ENCODE measurements at regions not wholly inside any gene's neighbourhood (a gene's known extent, or its start where the extent isn't known, plus 50 kb on each side); places are given as distances from the start of the nearest gene placed in this dataset.
"Not testable (repeated sequence)": the region's sequence is repeated elsewhere in the genome, so short reads cannot be mapped to it uniquely, and the experiment has no call there.

DNA sequence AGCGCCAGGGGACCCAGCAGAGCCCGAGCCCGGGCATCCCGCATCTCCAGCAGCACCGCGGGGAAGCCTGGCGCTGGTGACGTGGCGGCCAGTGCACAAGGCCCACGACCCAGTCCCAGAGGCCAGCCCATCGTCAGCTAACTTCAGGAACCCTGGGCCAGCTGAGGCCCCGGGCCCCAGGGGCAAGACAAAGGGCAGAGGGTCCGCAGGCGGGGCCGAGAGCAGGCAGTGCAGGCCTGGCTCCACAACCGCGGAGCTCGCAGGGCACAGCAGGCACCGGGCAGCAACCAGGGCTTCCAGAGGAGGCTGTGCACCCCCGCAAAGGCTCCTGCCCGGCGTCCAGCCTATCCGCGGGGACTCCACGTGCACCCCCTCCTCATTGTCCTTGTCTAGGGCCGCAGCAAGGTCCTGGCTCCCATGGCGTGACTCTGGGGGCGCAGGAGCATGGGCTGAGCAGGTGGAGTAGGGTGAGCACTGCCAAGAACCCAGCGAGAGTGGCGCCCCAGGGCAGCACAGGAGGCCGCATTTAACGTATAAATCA lies 352.5 kb downstream of the KCNJ18 start:
- not testable (repeated sequence) for DNase-seq (ENCODE audit: low spot score)

DNA sequence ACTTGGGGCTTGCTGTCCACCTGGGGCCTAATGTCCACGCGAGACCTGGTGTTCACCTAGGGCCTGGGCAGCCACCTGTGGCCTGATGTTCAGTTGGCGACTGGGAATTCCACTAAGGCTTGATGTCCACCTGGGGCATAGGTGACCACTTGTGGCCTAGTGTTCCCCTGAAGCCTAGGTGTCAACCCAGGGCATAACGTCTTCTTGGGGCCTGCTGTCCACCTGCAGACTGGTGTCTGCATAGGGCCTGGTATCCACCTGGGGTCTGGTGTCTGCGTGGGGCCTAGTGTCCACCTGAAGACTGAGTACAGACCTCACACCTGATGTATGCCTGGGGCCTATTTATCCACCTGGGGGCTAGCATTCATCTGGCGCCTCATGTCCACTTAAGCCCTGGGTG lies 355.2 kb downstream of the KCNJ18 start:
- not testable (repeated sequence) for DNase-seq (ENCODE audit: low spot score)

DNA sequence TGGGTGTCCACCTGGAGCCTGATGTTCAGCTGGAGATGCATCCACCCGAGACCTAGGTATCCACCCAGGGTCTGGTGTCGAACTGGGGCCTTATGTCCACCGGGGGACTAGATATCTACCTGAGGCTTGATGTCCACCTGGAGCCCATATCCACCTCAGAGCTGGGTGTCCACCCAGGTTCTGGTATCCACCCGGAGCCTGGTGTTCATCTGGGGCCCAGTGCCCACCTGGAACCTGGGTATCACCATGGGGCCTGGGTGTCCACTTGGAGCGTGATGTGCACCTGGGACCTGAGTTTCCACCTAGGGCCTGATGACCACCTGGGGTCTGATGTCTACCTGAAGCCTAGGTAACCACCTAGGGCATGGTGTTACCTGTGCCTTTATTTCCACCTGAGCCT lies 355.9 kb downstream of the KCNJ18 start:
- not testable (repeated sequence) for DNase-seq (ENCODE audit: low spot score)

GRCh38 chr17:22050766-22051165 lies 358.4 kb downstream of the KCNJ18 start:
- DNase-seq (ENCODE audit: low spot score) = not testable (repeated sequence)

DNA sequence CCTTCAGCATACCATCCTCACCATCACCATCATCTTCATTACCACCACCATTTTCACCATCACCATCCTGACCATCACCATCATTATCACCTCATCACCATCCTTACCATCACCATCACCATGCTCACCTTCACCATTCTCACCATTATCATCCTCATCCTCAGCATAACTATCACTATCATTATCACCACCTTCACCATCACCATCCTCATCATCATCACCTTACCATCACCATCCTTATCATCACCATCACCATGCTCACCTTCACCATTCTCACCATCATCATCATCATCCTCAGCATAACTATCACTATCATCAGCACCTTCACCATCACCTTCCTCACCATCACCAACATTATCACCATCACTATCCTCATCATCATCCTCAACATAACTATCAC lies 360.4 kb downstream of the KCNJ18 start:
- DNase-seq (ENCODE audit: low spot score) = not testable (repeated sequence)

- DNase-seq (ENCODE audit: low spot score) = peak; percentile 72
These were observed 364.2 kb downstream of the KCNJ18 start for GRCh38 chr17:22056566-22056965.

GRCh38 chr17:22075918-22076317 lies 383.6 kb downstream of the KCNJ18 start:
- peak; percentile 70 for DNase-seq (ENCODE audit: low spot score)

DNA sequence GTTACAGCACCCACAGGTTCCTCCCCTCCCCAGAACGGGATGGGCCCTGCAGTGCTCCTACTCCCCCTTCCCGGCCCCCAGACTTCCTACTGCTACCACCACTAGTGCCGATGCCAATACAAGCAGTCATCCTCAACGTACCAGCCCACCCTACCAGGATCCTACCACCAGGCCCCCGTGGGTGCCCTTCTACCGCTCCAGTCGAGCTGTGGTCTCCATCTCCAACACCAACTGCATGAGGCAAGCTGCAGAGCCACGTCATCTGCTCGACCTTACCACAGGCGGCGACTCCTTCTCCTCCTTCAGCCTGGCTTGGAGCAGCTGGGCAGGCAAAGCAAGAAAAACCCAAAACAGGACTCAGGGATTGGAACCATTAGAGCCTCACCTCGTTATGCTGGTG lies 396.3 kb downstream of the KCNJ18 start:
- DNase-seq (ENCODE audit: low spot score) = not testable (repeated sequence)

- DNase-seq (ENCODE audit: low spot score) = no peak
These were observed 398.1 kb downstream of the KCNJ18 start for GRCh38 chr17:22090263-22090935.

GRCh38 chr17:22091041-22091679 lies 398.8 kb downstream of the KCNJ18 start:
- not testable (repeated sequence) for DNase-seq (ENCODE audit: low spot score)

DNA sequence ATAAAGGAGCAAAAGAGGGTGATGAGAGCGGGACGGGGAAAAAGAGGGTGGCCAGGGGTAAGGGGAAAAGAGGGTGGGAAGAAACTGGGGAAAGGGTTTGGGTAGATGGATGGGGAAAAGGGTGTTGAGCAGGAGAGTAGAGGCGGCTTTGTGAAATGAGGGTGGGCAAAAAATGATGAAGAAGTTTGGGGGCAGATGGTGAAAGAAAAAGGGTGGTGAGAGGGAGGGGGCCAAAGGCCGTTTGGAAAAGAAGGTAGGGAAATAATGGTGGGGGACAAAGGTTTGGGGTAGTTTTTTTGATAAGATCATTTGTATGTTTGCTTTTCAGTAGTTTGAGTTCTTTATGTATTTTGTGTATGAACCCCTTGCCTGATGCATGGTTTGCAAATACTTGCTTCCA lies 399.5 kb downstream of the KCNJ18 start:
- DNase-seq (ENCODE audit: low spot score) = not testable (repeated sequence)

GRCh38 chr17:22095414-22095813 lies 403.1 kb downstream of the KCNJ18 start:
- DNase-seq (ENCODE audit: low spot score) = not testable (repeated sequence)

GRCh38 chr17:22099633-22100032 lies 407.3 kb downstream of the KCNJ18 start:
- DNase-seq (ENCODE audit: low spot score) = not testable (repeated sequence)

DNA sequence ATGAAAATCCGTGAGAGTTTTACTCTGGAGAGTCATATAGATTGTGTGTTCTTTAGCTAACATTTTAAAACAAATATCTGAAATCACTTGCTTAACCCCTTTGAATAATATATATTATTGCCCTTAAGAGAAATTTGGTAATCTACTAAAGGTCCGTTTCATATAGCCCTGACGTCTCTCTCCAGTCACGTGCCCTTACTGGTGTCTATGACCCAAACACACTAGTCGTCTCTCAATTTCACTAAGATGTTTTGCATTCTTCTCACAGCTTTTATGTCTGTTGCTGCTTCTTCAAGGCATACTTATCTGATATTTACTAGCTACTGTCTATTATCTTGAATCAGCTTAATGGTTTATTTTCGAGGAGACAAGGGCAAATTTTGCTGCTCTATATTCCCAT lies 409.9 kb downstream of the KCNJ18 start:
- DNase-seq (ENCODE audit: low spot score) = no peak

DNA sequence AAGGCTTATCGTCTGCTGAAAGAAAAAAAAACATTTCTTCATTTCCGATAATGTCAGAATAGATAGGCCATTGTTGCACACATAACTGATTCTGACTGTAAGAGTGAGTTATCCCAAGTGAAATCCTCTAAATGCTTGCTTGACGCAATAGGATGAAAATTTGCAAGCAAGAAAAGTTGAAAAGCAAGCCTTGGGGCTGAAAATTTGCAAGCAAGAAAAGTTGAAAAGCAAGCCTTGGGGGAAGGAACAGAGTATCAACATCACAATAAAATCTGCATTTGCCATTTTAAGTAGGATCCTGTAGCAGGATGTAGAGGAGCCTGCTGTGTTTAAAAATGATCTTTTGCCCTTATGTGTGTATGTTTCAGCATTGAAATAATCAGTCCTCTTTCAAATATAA lies 424.4 kb downstream of the KCNJ18 start:
- DNase-seq (ENCODE audit: low spot score) = not testable (repeated sequence)

DNA sequence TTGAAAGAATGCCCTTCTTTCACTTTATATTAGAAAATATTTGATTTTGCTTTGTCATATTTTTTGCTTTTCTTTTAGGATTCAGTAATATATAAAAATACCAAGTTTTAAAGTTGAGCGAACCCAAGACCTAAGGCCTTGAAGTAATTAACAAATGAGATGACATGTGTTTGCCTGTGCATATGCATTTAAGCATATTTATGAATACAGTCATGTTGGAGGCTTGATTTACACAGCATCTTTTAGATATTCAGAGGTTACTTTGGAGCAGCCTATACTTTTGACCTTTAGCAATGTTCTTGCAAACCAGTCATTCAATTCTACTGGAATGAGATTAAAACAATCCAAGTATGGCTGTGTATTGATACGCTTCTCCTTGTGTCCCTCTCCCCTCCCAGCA lies 425.1 kb downstream of the KCNJ18 start:
- not testable (repeated sequence) for DNase-seq (ENCODE audit: low spot score)

GRCh38 chr17:22119016-22119415 lies 426.7 kb downstream of the KCNJ18 start:
- DNase-seq (ENCODE audit: low spot score) = peak; percentile 83

DNA sequence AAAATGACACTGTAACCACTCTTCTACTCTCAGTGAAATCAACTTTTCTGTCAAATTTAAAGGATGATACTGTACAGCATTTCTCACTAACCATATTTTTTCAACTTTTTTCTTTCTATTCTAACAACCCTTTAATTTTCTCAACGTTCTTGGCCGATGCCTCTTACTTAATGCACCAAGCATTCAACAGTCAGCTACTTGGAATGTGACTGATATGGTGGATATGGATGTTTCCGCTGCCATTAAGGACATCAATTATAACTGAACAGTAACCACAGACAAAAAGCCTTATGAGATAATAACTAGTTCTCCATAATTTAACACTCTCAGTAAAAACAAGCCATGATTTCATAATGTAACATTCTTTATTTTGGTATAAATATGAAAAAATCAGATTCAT lies 427.4 kb downstream of the KCNJ18 start:
- not testable (repeated sequence) for DNase-seq (ENCODE audit: low spot score)

DNA sequence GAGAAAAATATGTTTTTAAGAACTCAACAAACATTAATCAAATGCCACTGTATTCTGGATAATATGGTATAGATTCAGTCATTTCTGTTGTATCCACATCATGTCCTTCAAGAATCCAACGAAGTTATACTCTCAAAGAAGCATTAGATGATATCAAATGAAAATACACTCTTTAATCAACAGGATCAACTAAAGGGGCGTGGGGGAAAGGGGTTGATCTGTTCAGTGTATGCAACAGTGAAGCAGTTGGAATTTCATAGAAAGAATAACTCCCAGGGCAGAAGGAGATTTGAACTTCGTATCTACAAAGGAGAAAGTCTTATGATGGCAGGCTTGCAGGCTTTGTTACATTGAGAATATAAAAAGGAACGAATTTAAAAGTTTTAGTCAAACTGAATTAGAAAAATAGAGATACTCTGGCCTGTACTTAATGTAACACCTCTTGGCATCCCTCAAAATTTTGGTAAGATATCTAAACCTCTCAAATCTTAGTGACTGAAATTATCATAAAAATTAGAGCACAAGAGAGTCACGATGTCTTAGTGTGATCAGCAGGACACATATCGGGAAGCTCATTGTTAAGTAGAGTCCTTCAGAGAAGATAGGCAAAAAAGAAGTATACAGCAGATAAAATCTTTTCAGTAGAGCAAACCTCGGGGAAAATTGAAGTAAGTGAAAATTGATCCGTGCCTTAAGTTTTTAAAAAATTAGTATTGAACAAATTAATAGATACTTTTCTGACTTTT lies 431.4 kb downstream of the KCNJ18 start:
- DNase-seq (ENCODE audit: low spot score) = no peak

- DNase-seq (ENCODE audit: low spot score) = no peak
These were observed 435.8 kb downstream of the KCNJ18 start for GRCh38 chr17:22128171-22128570.

DNA sequence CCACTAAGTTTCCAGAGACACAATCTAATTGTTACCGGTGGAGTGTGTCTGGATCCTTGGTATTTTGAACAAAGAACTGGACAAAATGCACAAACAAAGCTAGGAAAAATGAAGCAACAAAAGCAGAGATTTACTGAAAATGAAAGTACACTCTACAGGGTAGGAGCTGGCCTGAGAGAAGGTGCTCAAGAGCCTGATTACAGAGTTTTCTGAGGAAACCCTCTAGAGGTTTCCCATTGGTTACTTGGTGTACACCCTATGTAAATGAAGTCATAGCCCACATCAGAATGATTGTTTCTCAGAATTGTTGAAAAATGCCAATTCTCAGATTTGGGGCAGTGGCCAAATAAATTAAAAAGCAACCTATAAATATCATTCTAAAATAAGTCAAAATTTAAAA lies 436.4 kb downstream of the KCNJ18 start:
- DNase-seq (ENCODE audit: low spot score) = no peak

- DNase-seq (ENCODE audit: low spot score) = not testable (repeated sequence)
These were observed 437.6 kb downstream of the KCNJ18 start for GRCh38 chr17:22129920-22130319.

GRCh38 chr17:22131740-22132139 lies 439.4 kb downstream of the KCNJ18 start:
- no peak for DNase-seq (ENCODE audit: low spot score)

Data from cerebellar cortex (tissue), 1 donor.